GM21576 (cell line): ENCODE measurements at regions not wholly inside any gene's neighbourhood (a gene's known extent, or its start where the extent isn't known, plus 50 kb on each side); places are given as distances from the start of the nearest gene placed in this dataset.

Source experiments
- ATAC-seq: cut with Tn5 transposase; IDR thresholded peaks from one replicate; pipeline ENCODE4 v1.9.1; 2021; ENCODE audit warnings: mild to moderate bottlenecking, moderate library complexity; ENCODE audit not compliant: unreplicated experiment

DNA sequence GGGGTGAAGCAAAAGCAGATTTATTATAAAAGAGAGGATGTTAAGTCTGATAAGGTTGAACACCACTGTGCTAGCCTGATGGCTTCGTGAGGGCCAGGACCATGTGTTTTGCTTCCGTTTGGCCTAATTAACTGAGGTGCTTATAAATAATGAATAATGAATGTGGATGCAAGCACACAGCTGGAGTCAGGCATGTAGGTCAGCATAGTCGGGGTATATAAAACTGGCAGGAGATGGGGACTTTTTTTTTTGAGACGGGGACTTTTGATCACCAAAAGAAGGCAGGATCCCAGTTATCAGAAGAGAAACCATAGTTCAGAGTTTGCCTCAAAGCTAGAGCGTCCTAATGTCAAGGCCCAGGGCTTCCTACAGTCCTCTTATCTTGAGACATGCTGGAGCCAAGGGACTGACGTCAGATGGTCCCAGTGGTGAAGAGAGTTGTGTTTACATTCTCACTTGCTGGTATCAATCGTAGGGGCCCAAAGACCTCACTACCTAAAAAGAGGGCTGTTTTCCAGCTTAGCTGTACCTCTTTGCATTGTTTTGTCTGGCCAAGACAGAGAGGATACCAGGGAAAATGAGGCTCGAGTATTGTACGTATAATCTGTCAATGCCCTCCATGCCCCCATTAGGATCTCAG, 50.4 kb downstream of the RTL9 start:
- no peak for ATAC-seq

DNA sequence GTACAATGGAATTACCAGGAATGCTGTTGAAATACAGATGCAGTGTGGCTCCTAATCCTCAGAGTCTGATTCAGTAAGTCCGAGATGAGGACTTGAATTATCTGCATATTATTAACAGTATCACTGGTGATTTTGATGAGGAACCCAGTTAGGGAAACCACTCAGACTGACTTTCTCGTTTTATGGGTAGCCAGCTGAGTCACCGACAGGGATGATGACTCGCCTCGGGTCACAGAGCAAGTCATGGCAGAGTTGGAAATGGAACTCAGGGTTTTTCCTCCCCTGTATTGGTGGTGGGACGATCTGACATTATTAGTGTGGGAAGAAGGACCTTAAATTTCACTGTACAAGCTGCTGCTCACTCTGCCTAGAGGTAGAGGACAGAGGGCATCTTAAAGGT, 51.3 kb downstream of the RTL9 start:
- ATAC-seq, result no peak

DNA sequence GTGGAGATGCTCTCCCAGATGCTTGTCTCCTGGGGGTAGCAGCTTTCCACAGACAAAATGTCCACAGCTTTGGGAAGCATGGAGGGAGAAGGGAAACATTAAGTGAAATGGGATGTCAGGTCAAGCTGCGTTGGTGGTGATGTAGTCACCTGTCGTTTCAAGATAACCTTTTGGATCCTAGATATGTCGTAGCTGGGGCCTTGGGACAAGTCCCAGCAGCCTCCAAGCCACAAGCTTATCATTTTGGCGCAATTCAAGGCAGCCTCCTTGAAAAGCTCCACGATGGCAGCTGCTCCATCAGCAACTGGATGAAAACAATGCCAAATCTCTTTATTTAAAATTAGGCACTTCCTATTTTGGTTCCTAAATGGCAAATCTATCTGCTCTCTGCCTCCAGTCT, 52.0 kb downstream of the RTL9 start:
- ATAC-seq, result no peak

DNA sequence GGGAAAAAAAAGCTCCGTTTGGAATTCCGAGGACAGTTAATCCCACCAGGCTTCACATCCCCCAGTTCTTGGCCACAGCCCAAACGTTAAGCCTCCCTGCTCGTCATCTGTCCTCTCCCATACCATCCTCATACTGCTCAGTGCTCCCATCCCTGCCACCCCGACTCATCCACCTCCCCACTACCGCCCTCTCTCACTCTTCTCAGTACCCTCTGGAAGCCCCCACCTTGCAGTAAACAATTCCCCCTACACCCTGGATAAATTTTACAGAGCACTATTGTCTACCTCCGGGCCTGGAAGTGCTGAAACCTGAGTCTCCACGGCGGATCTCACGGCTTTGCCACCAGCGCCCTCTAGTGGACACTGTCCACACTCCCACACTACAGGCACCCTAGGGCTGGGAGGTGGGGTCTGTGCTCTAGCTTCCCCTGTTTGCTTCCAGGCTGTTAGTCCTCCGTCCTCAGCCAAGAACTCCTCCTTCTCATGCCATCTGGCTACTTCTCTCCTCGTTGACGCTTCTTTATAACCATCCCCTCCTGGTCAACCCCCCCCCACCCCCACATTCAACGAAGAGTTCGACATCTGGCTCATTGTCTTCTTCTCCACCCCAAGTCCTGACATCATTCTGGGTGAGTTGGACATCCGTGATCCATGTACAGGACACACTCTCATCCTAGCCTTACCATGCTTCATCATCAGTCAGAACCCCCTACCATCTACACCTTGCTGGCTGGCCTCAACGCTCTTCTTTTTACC, 54.5 kb downstream of the RTL9 start:
- ATAC-seq, result peak; percentile 57

DNA sequence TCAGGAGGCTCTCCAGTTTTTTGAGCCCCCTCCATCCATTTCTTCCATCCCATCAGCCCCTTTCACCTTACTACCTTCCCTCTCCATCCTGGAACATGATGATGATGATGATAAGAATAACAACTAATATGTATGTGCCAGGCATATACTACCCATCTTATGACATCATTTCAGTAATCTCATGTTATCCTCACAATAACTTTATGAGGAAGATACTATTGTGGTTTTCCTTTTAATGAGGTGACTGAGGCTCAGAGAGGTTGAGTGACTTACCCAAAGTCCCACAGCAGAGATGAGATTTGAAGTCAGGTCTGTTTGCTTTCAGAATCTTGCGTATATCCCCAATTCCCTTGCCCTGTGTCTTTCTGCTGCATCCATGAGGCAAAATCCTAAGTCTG, 55.1 kb downstream of the RTL9 start:
- ATAC-seq, result no peak

DNA sequence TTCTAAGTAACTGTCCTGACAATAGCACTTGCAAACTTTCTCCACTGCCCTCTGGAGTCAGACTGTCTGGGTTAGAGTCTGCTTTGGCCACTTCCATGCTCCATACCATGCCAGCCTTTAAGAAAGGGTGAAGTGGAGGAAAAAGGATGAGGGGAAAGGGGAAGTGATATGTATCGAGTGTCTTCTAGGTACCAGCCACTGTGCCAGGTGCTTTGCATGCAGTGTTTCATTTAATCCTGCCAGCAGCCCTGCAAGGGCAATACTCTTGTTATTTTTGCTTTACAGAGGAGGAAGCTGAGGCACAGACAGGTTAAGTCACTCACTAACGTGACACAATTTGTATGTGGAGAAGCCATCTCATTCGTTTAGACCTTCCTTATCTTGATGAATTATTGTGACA, 55.6 kb downstream of the RTL9 start:
- ATAC-seq, result peak; percentile 27

DNA sequence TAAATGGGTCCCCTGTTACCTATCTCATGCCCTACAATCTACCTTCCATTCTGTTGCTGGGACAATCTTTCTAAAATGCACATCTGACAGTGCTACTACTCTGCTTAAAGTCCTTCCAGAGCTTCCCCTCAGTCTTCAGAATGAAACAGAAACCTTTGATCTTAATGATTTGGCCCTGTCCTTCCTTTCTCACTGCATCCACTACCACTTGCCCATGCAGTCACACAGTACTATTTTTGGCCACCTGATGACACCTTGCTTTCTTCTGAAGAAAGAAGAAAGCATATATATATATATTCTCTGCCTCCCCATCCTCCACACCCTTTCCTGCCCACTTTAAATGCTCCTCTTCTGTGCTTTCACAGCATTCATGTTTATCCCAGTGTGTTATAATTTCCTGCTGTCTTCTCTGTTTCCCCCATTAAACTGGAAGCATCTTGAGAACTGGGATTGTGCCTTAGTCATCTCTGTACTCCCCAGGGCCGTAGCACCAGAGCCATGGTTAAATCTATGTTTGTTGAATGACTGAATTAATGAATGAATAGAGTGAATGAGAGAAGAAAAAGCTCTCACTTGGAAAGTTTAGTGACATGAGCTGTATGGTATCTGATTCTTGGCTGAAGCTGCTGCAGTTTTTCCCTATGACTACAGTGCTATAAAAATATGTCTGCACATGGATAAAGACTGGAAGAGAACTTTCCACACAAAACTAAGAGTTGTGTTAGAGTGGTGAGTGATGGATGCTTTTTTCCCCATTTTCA, 56.2 kb downstream of the RTL9 start:
- peak; percentile 64 for ATAC-seq

DNA sequence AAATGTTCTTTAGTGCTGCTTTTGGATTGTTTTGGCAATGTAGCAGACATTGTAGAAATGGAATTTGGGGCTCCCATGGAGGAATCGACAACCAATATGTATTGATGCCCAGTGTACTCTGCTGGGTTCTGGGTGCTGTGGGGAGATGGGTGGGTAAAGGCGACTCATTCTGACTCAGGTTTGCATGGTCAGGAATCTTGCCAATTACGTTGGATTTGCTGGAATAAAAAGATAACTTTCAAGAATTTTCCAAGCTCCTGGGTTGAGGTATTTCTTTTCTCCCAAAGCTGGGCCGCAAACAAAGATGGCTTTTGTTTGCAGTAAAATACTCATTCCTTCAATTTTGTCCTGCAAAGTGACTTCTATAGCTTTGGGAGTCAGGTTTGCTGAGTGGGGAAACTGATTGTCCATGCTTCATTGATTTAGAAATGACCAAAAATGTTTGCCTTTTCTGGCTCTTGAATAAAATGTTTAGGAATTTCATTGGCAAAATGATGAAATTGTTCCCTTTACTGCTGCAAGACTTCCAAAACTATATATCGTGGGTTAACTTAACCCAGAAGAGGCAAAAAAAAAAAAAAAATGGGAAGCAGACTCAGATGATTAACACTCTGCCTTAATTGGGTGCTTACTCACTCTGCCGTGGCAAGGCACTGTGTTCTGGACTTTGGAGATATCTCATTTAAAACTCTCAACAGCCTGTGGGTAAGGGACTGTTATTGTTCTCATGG, 57.0 kb downstream of the RTL9 start:
- ATAC-seq, result no peak

DNA sequence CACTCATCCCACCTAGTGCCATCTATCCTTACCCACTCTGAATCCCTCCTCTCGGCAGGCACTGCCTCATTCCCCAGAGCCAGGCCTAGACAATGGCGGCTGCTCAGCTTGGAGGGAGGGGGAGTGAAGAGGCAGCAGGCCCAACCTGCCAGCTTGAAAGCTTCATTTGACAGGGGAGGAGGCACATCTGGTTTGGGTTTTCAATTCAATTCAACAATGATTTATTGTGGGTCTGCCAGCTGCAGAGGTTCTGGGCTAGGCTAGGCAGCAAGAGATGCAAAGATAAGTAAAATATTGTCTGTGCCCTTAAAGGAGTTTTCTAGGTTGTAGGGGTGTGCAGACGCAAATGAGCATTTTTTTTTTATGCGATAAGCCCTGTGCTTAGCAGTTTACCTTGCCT, 58.5 kb downstream of the RTL9 start:
- no peak for ATAC-seq

DNA sequence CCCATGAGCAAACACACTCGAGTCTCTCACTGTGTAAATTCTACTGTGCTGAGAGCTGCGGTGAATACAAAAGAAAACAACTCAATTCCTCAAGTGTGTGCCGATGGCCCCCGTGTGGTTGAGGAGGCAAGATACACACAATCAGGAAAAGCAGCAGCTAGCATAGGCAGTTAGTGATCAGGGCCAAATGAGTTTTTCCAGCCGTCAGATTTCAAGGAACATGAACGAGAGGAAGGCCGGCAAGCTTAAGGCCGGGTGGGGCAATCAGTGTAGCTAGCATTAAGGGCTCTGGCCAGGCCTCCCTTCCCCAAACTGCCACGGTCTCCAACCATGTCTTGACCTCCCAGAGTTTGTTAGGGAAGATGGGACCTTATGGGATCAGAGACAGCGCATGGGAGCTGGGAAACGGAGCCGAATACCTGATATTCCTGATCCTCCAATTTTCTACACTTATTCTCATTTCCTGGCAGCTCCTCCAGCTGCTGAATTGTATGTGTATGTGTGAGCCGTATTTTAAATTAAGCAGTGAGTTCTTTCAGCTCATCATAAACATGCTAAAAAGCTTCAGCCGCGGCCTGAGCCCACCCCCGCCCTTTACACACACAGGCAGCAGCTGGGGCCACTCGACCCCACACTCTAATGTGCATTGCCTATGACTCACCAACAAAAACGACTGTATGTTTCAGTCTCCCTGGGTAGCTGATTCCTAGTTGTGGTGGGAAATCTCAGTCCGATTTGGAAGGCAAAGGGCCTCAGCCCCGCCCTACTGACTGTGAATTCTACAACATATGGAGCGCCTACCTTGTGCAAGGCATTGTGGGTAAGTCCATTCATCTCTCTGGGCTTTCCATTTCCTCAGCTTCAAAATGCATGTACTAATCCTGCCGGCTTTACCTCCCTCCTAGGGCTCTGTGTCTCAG, 59.9 kb downstream of the RTL9 start:
- no peak for ATAC-seq

DNA sequence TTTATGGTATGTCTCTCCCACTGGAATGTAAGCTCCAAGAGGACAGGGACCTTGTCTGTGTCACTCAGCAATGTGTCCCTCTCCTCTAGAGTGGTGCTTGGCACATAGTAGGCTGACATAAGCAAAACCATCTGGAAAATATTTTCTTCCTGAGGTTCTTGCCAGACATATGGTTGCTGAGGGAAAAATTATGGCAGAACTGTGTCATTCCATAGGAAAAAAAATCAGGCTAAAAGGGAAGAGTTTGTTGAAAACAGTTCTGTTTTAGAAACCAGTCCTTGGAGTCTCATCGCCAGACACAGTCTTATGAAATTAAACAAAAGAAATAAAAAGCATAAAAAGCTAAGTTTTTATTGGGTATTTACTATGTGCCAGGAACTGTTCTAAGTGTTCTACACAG, 60.9 kb downstream of the RTL9 start:
- no peak for ATAC-seq

DNA sequence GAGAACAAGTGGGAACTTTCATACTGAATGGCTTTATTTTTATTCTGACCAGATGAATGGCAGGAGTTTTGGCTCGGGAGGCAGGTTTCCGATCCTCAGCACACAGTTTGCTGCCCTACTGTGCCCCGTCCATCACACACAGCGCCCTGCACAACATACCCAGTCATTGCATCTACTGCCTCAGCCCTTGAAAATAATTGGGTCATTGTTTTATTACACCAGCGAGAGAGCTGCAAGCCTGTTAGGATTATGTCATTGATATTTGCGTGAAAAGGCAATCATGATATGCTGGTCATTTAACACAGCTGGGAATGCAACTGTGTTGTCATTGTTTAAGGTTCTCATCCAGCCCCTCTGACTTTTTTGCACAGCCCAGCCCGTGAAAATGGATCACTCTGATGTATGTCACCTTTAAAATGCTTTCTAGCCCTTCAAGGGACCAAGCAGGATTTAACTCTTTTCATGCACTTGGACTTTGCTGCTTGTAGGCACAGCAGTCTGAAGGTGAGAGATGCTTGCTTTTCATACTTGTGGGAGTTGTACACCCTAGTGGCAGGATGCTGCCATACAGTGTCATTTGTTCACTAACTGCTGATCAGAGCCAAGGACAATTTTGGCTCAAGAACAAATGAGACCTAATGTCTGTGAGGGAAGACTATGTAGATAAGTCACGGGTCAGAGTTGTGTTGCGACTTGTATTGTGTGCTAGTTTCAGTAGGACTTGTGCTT, 62.3 kb downstream of the RTL9 start:
- no peak for ATAC-seq

DNA sequence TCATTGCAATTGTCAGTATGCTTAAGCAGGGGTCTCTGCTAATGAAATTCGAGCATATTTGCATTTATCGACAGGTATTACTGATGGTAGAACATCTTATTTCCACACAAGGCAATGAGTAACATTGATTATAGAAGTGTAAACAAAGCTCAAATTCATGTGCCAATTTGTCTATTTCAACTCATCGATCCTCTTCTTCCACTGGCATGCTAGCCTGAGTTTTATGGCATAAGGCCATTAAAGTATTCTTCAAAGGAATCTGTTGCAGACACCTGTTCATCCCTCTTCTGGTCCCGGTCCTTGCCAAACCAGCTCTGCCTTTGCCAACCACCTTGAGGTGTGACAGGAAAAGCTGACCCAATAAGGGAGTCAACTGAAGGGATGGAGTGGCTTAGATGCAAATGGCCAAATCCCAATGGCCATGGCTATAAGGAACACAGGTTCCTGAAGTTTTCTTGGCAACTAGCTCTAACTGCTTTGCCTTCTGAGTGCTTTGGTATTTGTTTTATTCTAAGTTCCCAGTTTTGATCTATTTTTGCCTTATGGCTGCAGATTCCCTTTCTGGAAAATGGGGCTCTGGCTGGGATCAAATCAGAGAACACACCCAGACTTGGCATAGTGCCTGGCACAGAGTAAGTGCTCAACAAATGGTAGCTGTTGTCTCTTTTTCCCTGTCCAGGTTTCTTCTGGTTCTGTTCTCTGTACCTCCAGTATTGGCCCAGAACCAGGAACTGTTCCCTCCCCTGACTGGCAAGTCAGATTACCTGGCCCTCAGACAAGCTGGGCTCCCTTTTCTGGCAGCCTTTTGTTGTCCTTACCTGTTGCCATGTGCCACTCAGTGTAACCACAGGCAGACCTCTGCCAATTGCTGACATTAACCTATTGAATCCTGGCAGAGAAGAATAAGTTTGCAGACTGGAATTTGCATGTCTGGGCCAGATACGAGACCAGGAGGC, 63.1 kb downstream of the RTL9 start:
- ATAC-seq, result no peak

DNA sequence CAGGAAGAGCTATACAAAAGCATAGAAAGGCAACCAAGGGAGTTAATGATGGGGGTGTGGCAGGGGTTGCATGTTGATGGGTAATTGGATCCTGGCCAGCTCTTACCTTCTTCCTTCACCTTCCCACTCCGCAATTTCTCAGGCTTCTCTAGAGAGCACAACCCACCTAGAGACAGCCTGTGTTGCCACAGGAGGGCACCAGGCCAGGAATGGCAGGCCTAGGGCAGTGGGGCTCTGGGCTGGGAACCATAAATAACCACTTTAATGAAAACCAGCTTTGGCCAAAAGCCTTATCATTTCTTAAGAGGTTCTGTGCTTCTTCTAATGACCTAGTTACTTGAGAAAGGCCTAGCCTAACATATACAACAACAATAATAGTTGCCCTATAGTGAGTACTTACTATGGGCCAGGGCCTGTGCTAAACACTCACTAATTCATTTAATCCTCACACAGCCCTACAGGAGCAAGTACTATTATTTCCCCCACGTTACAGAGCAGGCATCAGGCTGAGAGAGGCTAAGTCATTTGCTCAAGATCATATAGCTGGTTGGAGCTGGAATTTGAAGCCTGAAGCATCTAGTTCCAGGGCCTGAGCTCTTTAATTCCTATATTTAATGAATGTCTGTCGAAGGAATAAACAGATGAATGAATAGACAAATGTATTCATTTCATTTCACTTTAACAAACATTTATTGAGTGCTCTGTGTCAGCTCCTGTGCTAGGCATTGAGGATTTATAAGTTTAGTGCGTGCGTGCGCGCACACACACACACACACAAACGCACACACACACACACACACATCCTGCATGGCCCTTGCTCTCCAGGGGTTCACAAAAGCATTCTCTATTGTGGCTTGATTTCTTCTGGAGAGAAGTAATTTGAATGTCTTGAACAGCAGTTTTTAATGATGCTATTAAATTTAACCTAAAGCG, 66.8 kb downstream of the RTL9 start:
- ATAC-seq, result no peak

DNA sequence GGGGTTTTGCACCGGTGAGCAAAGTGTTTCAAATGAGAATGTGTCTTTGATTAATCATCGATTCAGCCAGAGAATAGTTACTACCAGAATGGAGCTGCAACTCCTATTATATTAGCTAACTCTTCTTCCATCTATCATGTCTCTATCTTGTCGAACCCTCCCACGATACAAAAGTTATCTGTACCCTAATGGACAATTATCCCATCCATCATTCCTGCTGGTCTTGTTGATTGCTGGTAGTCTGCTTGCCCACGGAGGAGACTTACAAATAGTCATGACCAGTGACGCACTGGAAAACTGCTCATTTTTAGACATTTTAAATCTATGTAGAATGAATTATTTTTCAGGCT, 67.5 kb downstream of the RTL9 start:
- ATAC-seq, result no peak

DNA sequence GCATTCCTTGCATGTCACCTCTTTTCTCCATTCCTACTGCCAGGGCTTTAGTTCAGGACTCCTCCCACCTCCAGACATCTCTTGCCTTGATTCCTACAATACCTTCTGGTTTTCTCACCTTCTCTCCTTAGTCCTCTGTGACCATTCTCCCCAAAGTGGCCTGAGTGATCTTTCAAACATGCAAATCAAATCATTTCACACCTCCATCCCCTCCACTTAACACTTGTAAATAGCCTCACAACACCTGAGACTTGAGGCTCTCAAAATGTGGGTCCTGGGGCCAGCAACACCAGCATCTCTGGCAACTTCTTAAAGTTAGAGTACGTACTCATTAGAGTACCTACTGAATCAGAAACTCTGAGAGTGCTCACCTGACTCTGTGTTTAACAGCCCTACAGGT, 68.4 kb downstream of the RTL9 start:
- ATAC-seq, result no peak

DNA sequence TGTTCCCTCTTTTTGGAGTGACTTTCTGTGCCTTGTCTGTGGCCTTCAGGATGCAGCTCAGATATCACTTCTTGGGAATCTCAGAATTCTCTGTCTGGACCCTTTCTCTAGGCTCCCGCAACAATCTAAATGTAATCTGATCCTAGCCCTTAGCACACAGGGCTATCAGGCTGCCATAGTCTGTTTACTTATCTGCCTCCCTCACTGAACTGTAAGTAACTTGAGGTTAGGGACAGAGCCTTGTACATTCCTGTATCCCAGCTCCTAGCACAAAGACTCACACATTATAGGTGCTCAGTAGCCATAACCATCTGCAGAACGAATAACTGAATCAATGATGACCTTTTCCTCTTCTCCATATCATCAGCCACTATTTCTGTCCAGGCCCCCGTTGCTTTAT, 69.5 kb downstream of the RTL9 start:
- ATAC-seq, result no peak
